Caco-2 (cell line): ENCODE measurements at regions not wholly inside any gene's neighbourhood (a gene's known extent, or its start where the extent isn't known, plus 50 kb on each side); places are given as distances from the start of the nearest gene placed in this dataset.
A peak's percentile ranks its signal among the peaks of the same experiment; 100 is the strongest.

ENCODE experiments used
- BruUV-seq: library from RNA; stranded (reverse); fragments of 400-500 nt; replicated peaks from 2 replicates; lab custom pipeline; 2021; lab: Mats Ljungman, UMichigan
- CTCF ChIA-PET: fragments of 300-600 bp; sonication (Branson Sonifier 250); formaldehyde crosslinking; loops from one replicate; lab custom pipeline; 2022; ENCODE audit warnings: antibody characterized with exemption; lab: Charles Lee
- POLR2A ChIA-PET: fragments of 300-600 bp; sonication (Branson Sonifier 250); formaldehyde crosslinking; loops from one replicate; lab custom pipeline; 2022; ENCODE audit warnings: antibody characterized with exemption; lab: Charles Lee
- DNase-seq, 2 experiments: peaks; one replicate each; pipeline versions ENCODE4 v3.0.0 to v3.0.0-alpha.2; 2020 to 2022
- H3K27me3 ChIP-seq: replicated peaks from 2 replicates; pipeline ENCODE4 v1.6.0; 2011; ENCODE audit warnings: low read length; ENCODE audit not compliant: control insufficient read depth, insufficient read depth
- H3K36me3 ChIP-seq: 2 replicates; pipeline ENCODE4 v1.5.1; 2011; ENCODE audit warnings: low read length; ENCODE audit not compliant: control insufficient read depth, insufficient read depth
- H3K4me1 ChIP-seq: fragments of 250-450 bp; sonication (Bioruptor Pico); 2 replicates; pipeline ENCODE4 v1.5.1; 2020; ENCODE audit warnings: mild to moderate bottlenecking
- H3K4me3 ChIP-seq: 2 replicates; pipeline ENCODE4 v1.5.1; 2011; ENCODE audit warnings: low read depth, mild to moderate bottlenecking, control low read depth, low read length
- H3K9me3 ChIP-seq: fragments of 250-450 bp; sonication (Bioruptor Pico); 2 replicates; pipeline ENCODE4 v1.5.1; 2020; ENCODE audit warnings: mild to moderate bottlenecking, moderate library complexity
- H3K27ac Mint-ChIP-seq: one replicate; pipeline ENCODE4 v1.8.0; 2022; ENCODE audit warnings: mixed read lengths; ENCODE audit not compliant: unreplicated experiment
- H3K27me3 Mint-ChIP-seq: one replicate; pipeline ENCODE4 v1.8.0; 2022; ENCODE audit warnings: mixed read lengths; ENCODE audit not compliant: insufficient read depth, unreplicated experiment
- H3K36me3 Mint-ChIP-seq: one replicate; pipeline ENCODE4 v1.8.0; 2022; ENCODE audit warnings: mild to moderate bottlenecking, mixed read lengths; ENCODE audit not compliant: insufficient read depth, unreplicated experiment
- H3K4me1 Mint-ChIP-seq: one replicate; pipeline ENCODE4 v1.8.0; 2022; ENCODE audit warnings: low read depth, mixed read lengths; ENCODE audit not compliant: unreplicated experiment
- H3K4me3 Mint-ChIP-seq: one replicate; pipeline ENCODE4 v1.8.0; 2022; ENCODE audit warnings: mild to moderate bottlenecking, moderate library complexity, mixed read lengths; ENCODE audit not compliant: unreplicated experiment
- H3K9me3 Mint-ChIP-seq: one replicate; pipeline ENCODE4 v1.8.0; 2022; ENCODE audit warnings: mixed read lengths; ENCODE audit not compliant: unreplicated experiment
- CTCF ChIP-seq, 2 experiments: fragments of 200-600 bp in 1 of 2; IDR thresholded peaks; 1 replicate in 1 of 2; 2 replicates in 1 of 2; pipeline versions ENCODE4 v1.5.1 to v1.8.0; 2011 to 2022; ENCODE audit warnings: antibody characterized with exemption in 1 of 2, control low read depth in 1 of 2, inconsistent platforms in 1 of 2, low read depth in 1 of 2, low read length in 1 of 2, mild to moderate bottlenecking in 1 of 2, moderate library complexity in 1 of 2; ENCODE audit not compliant: insufficient read depth in 1 of 2, severe bottlenecking in 1 of 2, unreplicated experiment in 1 of 2
- intact Hi-C: fragments of 100-400 bp; cut with micrococcal nuclease; formaldehyde crosslinking; loops from one replicate; pipeline ENCODE4 v1.10.0; 2022; ENCODE audit not compliant: unreplicated experiment

GRCh38 chrX:88604433-88605221 is 142.4 kb upstream of the CPXCR1 start:
- BruUV-seq, result no TSS peak

DNA sequence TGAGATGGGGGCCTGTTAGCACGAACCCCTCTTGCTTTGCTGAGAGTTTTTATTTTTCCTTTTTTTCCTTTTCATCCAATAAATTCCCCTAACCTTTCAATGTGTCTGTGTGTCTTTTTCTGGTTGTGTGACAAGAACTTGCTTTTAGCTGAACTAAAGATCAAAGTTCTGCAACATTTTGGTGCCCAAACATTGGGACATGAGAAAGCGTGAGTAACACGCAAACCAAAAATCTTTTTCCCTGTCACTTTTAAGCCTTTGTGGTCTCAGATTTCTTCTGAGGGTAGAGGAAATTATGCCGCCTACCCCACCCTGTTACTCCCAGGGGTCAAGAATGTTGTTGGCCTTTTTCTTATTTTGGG is 141.8 kb upstream of the CPXCR1 start:
- H3K4me3 ChIP-seq, result no peak overlapping the region
- no peak for TF ChIP-seq CTCF (IDR thresholded peaks at IDR 0.05; ENCODE audit: insufficient read depth in 1 of 2, low read depth in 1 of 2, low read length in 1 of 2, severe bottlenecking in 1 of 2, unreplicated experiment in 1 of 2)
- H3K4me1 ChIP-seq, result peaks cover 31% of the 10 kb centered on the region
- H3K9me3 ChIP-seq, result no peaks in the 10 kb centered on the region
- H3K27me3 ChIP-seq, result no peaks in the 10 kb centered on the region
- Mint-ChIP-seq H3K4me1 (no peaks in the 10 kb centered on the region), H3K36me3 (no peaks in the 10 kb centered on the region), H3K27me3 (no peaks in the 10 kb centered on the region), H3K4me3 (peak overlapping the region; percentile 69), H3K9me3 (peaks cover 11% of the 10 kb centered on the region), H3K27ac (peak overlapping the region; percentile 79)
- CTCF ChIA-PET, result no interaction called here
- no peaks in the 10 kb centered on the region for H3K36me3 ChIP-seq
- BruUV-seq, result TSS peak; percentile 97
- POLR2A ChIA-PET, result no interaction called here
- intact Hi-C loops, result loop anchor here (2.0 kb wide), 1 partner anchor 178 kb away; no protein-coding TSS in a partner anchor
- no peak for DNase-seq

More at GRCh38 chrX:88604433-88605221, 142.4 kb upstream of the CPXCR1 start:
- peak overlapping the region; percentile 69 for H3K4me3 Mint-ChIP-seq
- intact Hi-C loops, result loop anchor here (1.0 to 2.0 kb wide), 4 partner anchors 44 to 632 kb away; no protein-coding TSS in a partner anchor
- peaks cover 31% of the 10 kb centered on the region for H3K4me1 ChIP-seq
- H3K36me3 ChIP-seq, result no peaks in the 10 kb centered on the region
- no peaks in the 10 kb centered on the region for H3K27me3 Mint-ChIP-seq
- no peak overlapping the region for H3K4me3 ChIP-seq
- H3K36me3 Mint-ChIP-seq, result no peaks in the 10 kb centered on the region
- peak; percentile 70 to 84 for DNase-seq
- no peak for TF ChIP-seq CTCF (IDR thresholded peaks at IDR 0.05; ENCODE audit: insufficient read depth in 1 of 2, low read depth in 1 of 2, low read length in 1 of 2, severe bottlenecking in 1 of 2, unreplicated experiment in 1 of 2)
- H3K27ac Mint-ChIP-seq, result peak overlapping the region; percentile 79
- no peaks in the 10 kb centered on the region for H3K27me3 ChIP-seq
- POLR2A ChIA-PET, result interaction anchor here (0.7 kb wide), 1 partner anchor 98 kb away, joined by 5 read pairs; no protein-coding TSS in a partner anchor
- H3K9me3 ChIP-seq, result no peaks in the 10 kb centered on the region
- CTCF ChIA-PET, result no interaction called here
- H3K4me1 Mint-ChIP-seq, result no peaks in the 10 kb centered on the region
- H3K9me3 Mint-ChIP-seq, result peaks cover 17% of the 10 kb centered on the region

- CTCF ChIA-PET, result no interaction called here
- Mint-ChIP-seq H3K27me3 (no peaks in the 10 kb centered on the region), H3K27ac (peak overlapping the region; percentile 79), H3K9me3 (no peaks in the 10 kb centered on the region), H3K4me1 (no peaks in the 10 kb centered on the region), H3K36me3 (no peaks in the 10 kb centered on the region), H3K4me3 (peak overlapping the region; percentile 71)
- H3K9me3 ChIP-seq, result no peaks in the 10 kb centered on the region
- no TSS peak for BruUV-seq
- peak overlapping the region; percentile 14; the same call in 1 of the 2 replicates for H3K4me3 ChIP-seq
- DNase-seq, result peak in 1 of 2 experiments; percentile 2
- no peak for TF ChIP-seq CTCF (IDR thresholded peaks at IDR 0.05; ENCODE audit: insufficient read depth in 1 of 2, low read depth in 1 of 2, low read length in 1 of 2, severe bottlenecking in 1 of 2, unreplicated experiment in 1 of 2)
- no peaks in the 10 kb centered on the region for H3K27me3 ChIP-seq
- POLR2A ChIA-PET, result no interaction called here
- H3K36me3 ChIP-seq, result no peaks in the 10 kb centered on the region
- intact Hi-C loops, result loop anchor here (1.0 to 10.0 kb wide), 7 partner anchors 52 to 1028 kb away; no protein-coding TSS in a partner anchor
- H3K4me1 ChIP-seq, result no peaks in the 10 kb centered on the region
These were observed 134.1 kb upstream of the CPXCR1 start for GRCh38 chrX:88612870-88613329.
